Dedifferentiated amniotic fluid mesenchymal stem cell (primary cell): ENCODE measurements at regions not wholly inside any gene's neighbourhood (a gene's known extent, or its start where the extent isn't known, plus 50 kb on each side); places are given as distances from the start of the nearest gene placed in this dataset.
"Not testable (repeated sequence)": the region's sequence is repeated elsewhere in the genome, so short reads cannot be mapped to it uniquely, and the experiment has no call there.

ENCODE experiments used
- DNase-seq: peaks from one replicate; pipeline ENCODE4 v3.0.0-alpha.2; 2016; ENCODE audit errors: extremely low spot score

DNA sequence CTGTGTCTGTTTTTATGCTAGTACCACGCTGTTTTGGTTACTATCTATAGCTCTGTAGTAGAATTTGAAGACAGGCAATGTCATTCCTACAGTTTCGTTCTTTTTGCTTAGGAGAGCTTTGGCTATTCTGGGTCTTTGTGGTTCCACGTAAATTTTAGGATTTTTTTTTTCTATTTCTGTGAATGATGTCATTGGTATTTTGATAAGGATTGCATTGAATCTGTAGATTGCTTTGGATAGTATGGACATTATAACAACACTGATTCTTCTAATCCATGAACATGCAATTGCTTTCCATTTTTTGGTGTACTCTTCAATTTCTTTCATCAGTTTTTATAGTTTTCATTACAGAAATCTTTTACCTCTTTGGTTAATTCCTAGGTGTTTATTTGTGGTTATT is 345.2 kb downstream of the TMEM121 start:
- DNase-seq, result no peak

DNA sequence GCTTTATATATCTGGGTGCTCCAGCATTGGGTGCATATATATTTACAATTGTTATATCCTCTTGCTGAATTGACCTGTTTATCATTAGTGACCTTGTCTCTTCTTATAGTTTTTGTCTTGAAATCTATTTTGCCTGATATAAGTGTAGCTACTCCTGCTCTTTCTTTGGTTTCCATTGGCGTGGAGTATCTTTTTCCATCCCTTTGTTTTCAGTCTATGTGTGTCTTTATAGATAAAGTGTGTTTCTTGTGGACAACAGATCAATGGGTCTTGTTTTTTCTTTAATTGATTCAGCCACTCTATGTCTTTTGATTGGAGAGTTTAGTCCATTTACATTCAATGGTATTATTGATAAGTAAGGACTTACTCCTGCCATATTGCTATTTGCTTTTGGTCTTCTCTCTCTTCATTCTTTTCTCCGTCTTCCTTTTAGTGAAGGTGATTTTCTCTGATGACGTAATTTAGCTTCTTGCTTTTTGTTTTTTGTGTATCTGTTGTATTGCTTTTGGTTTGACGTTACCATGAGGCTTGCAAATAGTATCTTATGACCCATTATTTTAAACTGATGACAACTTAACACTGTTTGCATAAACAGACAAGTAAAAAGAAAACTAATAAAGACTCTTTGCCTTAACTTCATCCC is 347.6 kb downstream of the TMEM121 start:
- DNase-seq, result no peak

DNA sequence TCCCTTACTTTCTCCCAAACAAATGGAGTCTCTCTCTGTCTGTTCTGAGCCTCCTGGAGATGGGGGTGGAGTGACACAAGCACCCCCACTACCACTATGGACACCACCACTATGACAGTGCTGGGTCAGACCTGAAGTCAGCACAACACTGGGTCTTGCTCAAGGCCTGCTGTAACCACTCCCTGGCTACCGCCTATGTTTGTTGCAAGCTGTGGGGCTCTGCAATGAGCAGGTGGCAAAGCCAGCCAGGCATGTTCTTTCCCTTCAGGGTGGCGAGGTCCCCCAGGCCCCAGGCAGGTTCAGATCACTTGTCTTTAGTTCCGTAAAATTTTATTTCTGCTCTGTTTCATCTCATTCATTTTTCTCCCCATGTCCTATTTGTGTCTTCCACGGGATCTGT is 349.8 kb downstream of the TMEM121 start:
- DNase-seq, result no peak

DNA sequence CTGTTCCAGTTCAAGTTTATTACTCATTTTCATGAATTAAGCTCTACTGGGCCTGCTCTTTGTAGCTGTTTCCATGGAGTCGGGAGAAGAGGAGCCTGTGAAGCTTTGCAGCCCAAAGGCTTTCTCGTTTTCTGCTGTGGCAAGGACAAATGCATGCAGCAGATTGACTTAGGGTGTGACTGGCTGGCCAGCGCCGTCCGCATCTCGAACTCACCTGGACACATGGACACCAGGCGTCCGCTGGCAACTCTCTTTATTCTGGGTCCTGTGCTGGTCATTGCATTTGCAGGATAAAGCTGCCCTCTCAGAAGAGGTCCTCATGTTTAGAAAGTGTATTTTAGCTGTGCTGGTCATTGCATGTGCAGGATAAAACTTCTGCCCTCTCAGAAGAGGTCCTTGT is 350.4 kb downstream of the TMEM121 start:
- DNase-seq, result no peak

DNA sequence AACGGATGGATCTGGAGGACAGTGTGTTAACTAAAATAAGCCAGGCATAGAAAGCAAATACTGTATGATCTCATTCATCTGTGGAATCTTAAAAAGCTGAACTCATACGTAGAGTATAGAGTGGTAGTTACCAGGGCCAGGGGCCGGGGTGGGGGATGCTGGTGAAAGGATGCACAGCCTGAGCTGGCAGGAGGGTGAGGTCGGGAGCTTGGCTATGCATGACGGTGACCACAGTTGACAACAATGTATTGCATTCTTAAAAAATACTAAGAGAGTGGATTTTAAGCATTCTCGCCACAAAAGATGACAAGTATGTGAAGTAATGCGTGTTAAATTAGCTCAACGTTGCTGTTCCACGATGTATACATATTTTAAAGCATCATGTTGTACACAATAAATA is 351.3 kb downstream of the TMEM121 start:
- no peak for DNase-seq

DNA sequence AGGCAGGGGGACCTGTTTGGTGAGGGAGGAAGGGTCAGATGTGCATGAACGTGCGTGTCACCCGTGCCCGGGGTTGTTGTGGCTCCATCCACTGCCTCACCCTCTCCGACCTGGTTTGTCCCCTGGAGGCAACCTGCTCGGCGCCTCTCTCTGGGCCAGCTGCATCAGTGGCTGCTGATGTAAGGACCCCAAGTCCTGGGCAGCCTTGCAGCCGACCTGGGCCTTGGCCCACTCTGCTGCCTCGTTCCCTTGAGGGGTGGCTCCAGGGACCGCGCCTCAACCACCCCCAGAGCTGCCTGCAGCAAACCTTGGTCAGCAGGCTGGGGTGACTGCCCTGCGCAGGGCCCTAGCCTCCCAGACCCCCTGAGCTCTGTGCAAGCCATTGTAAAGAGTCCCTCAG is 351.7 kb downstream of the TMEM121 start:
- DNase-seq, result no peak

DNA sequence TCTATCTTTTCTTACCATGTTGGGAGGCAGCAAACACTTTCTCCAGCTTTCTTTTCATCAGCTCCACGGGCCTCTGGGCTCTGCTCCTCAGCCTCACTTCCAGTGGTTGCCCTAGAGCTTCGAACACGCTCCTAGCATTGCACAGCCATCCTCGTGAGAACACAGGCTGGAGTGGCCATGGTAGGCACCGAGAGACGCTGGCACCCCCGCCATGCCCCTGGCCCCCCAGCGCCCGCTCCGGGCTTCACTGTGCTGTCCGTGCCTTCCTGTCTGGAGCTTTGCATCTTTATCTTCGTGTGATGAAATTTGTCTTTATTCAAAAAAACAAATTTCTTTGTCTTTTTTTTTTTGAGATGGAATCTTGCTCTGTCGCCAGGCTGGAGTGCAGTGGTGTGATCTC is 352.2 kb downstream of the TMEM121 start:
- DNase-seq, result no peak

DNA sequence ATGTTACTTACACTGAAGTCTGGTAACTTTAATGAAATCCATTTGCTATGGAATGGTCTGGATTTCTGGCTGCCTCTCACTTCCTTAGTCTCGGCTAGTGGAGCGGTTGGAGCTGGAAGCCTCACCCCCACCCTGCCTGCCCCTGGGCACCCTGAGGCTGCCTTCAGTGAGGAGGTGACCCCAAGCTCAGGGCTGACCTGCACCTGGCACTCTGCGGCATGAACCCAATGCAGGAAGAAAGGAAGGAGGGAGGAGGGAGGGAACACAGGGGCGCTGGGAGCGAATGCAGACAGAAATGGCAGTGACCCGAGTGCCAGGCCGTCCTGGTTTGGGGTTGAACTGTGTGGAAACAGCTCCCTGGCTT is 353.1 kb downstream of the TMEM121 start:
- DNase-seq, result no peak

DNA sequence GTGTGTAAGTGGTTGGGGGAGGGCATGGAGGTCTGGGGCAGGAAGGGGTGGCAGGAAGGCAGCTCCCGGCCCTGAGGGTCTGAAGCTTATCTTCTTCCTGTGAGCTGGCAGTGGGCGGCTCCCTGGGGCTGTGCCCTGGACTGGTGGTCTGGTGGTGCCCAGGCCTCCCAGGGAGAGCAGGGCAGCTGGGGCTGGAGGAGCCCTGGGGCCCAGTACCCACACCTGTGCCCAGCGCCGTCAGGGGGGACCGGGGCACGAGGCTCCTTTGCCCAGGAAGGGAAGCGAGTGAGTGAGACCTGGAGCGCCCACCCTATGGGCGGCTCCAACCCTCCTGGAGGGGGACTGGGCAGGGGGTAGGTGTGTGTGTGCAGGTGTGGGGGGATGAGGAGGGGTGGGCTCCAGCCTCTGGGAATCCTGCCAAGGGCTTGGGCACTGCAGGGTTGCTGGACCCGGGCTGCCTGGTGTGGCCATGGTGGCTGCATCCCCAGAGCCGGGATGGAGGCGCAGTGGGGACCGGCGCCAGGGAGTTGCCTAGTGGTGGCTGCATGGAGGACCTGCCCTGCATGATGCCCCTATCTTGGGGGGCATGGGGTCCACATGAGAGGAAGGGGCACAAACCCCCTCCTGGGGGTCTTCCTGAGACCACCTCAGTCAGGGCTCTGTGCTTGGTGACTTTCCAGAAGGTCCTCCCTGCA is 353.6 kb downstream of the TMEM121 start:
- no peak for DNase-seq

DNA sequence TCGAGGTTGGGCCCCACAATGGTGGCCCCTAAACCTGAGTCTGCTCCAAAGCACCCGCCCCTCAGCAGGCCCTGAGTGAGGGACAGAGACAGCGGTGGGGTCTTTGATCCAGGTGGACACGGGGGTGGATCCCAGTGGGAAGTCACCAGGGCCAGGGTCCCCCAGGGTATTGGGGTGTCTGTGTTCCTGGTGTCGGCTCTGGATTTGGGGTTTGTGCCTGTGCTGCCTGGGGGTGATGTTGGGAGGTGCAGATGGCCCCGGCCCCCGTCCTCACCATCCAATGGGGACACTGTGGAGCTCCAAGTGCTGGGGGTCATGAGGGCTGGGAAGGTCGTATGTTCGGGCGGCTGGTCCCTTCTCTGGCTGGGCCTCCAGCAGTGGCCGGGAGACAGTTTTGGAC is 354.2 kb downstream of the TMEM121 start:
- no peak for DNase-seq

DNA sequence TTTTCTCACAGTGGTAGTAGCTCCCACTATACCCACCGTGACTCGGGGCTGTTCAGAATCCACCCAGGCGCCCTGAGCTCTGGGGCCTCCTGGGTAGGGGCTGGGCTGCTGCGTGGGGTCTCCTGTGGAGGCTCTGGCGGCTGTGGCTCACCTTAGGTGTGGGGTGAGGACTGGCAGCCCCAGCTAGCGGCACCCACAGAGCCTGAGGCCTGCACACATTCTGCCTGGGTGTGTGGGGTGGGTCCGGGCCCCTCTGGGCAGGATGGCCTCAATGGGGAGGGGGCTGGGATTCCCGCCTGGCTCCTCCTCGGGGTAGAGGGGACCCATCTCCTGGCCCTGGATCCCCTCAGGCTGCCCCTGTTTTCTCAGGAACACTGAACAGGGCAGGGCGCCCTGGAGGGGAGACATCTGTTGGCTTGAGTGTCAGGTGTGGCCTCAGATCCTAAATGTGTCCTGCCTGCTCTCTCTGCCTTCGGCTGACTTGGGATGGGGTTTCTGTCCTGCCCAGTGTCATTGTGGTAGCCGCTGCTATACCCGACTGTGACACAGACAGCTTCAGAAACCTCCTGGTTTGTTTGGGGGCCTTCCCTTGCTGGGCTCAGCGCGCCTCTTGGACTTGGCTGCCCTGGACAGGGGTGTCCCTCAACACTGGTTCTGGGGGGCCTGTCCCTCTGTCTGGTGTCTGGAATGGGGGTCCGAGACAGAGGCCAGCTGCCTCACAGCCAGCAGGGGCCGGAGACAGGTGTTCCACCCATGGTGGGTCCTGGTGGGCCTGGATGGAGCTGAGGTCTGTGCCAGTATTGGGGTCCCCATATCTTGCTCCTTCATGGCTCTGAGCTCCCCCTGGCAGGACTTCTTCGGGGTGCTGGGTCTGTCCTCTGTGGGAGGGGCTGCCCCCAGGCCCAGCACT is 354.9 kb downstream of the TMEM121 start:
- DNase-seq, result no peak

DNA sequence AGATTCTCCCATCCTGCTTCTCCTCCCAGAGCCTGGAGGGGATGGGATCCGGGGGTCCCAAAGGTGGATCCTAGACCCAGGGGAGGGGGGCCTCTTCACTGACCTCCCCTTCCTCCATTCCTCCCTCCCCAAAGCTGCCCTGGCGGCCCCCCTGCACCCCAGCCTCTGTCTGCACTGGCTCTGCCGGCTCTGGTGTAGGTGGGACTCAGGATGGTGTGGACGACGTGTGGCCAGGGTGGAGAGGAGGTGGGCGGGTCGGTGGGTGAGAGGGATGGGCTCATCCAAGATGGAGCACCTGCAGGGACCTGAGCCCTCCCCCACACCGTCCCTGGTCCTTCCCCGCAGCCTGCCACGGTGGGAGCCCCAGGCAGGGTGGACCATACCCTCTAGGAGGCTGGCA is 355.6 kb downstream of the TMEM121 start:
- not testable (repeated sequence) for DNase-seq

DNA sequence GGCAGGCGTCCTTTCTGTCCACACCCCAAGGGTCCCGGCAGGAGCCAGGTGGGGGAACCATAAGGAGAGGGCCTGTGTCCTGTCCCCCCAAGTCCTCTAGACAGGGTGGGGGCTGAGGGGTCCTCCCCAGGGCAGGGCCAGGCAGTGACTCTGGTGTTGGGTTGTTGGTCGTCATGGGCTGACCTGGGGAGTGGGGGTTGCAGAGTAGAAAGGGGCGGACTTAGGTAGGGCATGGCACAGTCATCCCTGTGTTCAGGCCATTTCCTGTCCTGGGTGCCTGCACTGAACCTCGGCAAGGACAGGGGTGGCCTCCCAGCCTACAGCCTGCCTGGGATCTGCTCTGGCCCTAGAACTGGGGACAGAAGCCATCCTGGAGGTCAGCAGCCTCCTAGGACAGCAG is 356.2 kb downstream of the TMEM121 start:
- DNase-seq, result no peak

DNA sequence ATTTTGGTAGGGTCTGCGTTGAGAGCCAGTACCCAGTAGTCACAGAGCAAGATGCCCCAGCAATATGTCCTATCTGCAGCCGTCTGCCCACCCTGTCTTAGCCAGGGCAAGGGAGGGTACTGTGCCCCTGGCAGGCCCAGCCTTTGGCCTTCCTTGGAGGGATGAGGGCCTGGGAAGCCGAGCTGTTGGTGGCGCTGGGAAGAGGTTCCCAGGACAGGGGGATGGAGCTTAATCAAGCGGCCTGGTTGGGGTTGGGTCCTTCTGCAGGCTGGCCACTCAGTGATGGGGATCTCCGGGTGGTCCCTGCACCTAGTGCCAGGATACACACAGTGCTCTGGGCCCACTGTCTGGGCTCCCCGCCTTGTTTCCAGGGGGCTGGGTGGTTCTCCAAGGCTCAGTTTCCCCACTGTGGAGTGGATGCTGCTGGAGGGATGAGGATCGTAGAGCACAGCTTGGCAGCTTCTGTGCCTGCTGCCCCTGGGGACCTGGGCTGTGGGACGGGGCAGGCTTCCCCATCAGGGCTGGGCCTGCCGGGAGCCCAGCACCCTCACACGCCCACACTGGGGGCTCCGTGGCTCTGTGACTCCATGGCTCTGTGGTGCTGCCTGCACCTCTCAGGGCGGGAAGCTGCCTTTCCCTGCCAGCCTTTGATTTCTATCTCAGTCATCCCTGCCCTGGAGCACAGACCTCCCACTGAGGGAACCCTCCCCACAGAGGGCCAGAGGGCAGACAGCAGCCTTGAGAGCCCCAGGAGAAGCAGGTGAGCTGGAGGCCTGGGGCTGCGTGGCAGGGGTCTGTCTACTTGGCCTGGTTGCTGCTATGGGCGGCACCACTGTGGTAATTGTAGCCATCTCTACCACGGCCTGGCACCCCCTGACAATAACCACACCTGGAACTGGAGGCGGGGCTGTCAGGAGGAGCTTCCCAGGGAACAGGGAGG is 357.0 kb downstream of the TMEM121 start:
- DNase-seq, result no peak

DNA sequence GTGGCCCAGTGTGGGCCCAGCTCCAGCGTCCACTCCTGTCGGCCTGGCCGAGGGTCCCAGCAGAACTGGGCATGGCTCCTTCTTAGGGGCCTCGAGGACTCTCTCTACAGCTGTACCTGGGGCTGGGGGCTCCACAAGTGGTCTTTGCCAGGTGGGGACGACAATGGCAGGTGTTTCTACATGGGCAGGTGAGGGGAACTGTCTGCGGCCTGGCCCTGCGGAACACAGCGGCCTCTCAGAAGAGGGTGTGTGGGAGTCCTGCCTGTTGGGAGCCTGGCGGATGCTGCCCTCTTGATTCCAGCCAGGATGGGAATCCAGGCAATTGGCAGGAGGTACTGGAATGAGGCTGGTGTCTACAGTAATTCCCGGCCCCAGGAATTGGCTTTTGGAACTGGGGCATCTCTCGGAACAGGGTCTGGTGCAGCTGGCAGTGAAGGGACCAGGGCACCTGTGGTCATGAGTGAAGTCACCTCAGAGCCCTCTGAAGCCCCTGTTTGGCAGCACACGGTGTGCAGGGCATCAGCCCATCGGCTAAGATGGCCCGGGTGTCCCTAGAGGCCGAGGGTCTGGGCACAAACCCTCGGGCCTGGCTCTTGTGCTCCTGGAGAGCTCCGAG is 357.9 kb downstream of the TMEM121 start:
- DNase-seq, result not testable (repeated sequence)

DNA sequence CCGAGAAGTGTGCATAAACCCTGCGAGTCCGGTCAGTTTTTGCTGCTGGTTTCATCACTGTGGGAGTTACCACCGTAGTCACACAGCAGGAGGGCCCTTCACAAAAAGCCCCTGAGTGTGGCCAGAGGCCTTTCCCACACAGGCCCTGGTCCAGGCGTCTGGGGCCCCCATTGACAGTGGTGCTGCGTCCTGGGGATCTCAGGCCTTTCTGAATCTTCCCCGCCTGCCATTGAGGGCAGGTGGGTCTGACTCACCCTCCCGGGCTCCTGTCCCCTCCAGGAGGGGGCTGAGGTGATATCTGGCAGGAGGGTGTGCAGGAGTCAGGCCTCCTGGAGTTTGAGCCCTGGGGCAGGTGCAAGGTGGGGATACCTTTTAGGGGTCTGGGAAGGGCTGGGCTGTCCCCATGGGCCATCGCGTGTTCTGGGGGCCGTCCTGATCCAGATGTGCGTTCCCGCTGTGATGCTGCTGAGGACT is 358.5 kb downstream of the TMEM121 start:
- no peak for DNase-seq

DNA sequence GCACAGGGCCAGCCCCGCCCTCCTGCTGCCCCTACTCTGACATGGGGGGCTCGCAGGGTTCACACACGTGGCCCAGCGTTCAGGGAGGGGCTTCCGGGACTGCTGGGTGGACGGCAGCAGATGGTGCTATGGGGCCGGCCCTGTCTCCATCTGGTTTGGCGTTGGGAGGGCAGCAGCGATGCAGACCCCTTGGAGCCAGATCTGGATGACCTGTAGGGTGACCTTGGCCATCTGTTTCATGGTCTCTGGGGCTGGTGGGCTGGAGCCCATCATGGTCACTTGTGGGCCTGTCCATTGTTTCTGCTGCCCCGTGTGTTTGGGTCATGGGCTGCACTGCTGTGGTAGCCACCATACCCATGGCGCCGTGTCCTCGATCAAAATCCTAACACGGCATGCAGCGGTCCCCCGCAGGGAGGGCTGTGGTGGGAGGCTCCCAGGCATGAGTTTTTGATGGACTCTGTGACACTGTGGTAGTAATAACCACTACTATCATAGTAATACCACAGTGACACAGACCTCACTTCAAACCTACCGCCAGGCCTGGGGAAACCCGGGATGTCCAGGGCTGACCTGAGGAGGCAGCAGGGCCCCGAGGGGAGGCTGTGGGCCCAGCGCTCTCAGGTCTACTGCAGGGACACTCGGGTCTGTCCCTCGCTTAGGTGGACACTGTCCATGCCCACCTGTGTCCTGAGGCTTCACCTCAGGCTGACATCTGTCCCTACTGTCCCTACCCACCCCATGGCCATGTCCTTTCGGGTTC is 359.4 kb downstream of the TMEM121 start:
- DNase-seq, result no peak

DNA sequence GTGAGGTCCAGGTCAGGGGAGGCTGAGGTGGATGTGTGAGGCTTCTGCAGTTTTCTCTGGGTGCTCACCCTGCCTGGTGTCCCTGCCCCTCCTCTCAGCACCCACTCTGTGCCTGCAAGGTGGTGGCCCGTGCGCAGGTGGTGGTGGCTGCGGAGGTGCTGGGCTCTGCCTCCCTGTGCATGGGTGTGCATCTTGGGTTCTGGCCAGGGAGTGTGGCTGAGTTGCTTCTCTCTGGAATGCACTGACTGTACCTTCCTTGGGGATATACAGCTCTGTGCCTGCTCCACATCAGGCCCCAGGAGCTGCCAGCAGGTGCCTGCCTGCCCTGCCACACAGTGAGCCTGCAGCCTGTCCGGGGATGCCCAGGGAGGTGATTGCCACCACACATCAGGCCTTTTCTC is 360.4 kb downstream of the TMEM121 start:
- not testable (repeated sequence) for DNase-seq

DNA sequence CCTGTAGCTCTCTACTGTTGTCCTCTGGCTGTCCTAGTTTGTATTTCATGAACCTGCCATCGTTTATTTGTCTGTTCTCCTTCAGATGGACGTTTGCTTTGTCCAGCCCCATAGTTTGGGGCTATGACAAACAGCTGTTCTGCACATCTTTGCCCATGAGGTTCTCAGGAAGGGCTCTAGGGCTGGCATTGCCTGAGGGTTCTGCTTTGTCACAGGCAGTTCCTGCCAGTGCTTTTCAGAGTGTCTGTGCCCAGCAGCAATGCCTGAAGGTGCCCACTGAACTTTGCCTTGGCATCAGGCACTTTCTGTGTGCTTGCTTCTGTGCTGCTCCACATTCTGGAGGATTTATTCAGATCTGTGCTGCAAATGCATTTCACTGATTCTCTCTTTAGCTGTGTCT is 361.3 kb downstream of the TMEM121 start:
- DNase-seq, result no peak

DNA sequence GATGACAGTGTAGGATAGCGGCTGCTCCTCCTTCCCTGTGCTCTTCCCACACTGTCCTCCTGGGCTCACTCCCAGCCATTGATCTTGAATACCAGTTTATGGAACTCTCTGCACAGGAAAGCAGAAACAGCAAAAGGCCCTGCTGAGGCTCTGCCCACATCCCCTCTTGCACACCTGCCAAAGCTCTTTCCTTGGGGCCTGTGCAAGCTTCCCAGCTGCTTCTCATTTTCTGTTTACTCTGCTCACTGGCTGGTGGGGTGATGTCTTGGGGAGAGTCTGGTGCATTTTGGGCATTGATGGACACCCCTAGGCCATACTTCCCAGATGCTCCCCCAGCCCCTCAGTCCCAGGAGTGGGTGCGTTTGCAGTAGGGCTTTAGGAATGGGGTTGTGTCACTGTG is 361.8 kb downstream of the TMEM121 start:
- DNase-seq, result no peak
